HEK293 (cell line): ENCODE measurements at regions not wholly inside any gene's neighbourhood (a gene's known extent, or its start where the extent isn't known, plus 50 kb on each side); places are given as distances from the start of the nearest gene placed in this dataset.

Experiments used
- CTCF ChIA-PET: fragments of 350-600 bp; formaldehyde crosslinking; extraction: SDS; loops from one replicate; lab custom pipeline; 2021; ENCODE audit warnings: antibody characterized with exemption; lab: Yijun Ruan, JAX
- POLR2A ChIA-PET: fragments of 300-600 bp; formaldehyde crosslinking; extraction: SDS; loops from one replicate; lab custom pipeline; 2020; ENCODE audit warnings: antibody characterized with exemption, inconsistent platforms; lab: Yijun Ruan, JAX
- H3K27ac ChIP-seq: fragments of 200-500 bp; sonication (Bioruptor generic); 2 replicates; pipeline ENCODE4 v1.5.1; 2014; ENCODE audit warnings: low read depth, low read length, control low read depth, inconsistent platforms; ENCODE audit errors: extremely low read depth
- H3K36me3 ChIP-seq, 2 experiments: fragments of 200-500 bp in 1 of 2; sonication (Bioruptor generic) in 1 of 2; 1 replicate in 1 of 2; 2 replicates in 1 of 2; pipeline ENCODE4 v1.5.1; 2014 to 2017; ENCODE audit warnings: inconsistent platforms in 2 of 2, low read length in 2 of 2; ENCODE audit not compliant: control insufficient read depth in 2 of 2, insufficient read depth in 1 of 2
- H3K4me1 ChIP-seq: fragments of 200-500 bp; sonication (Bioruptor generic); 2 replicates; pipeline ENCODE4 v1.5.1; 2014; ENCODE audit warnings: mild to moderate bottlenecking, low read length, inconsistent platforms; ENCODE audit not compliant: control insufficient read depth, insufficient read depth
- H3K4me3 ChIP-seq: 2 replicates; pipeline ENCODE4 v1.5.1; 2011; ENCODE audit warnings: low read depth, mild to moderate bottlenecking, control low read depth, low read length, moderate library complexity
- H3K9me3 ChIP-seq: fragments of 200-500 bp; sonication (Bioruptor generic); 2 replicates; pipeline ENCODE4 v1.5.1; 2014; ENCODE audit warnings: low read depth, low read length, inconsistent platforms; ENCODE audit not compliant: control insufficient read depth, insufficient read depth
- EGR2 ChIP-seq: fragments of 450-650 bp; formaldehyde crosslinking; IDR thresholded peaks from 2 replicates; pipeline ENCODE4 v1.5.1; 2016; ENCODE audit warnings: low read depth, missing biosample characterization, missing genetic modification characterization
- HOXC10 ChIP-seq: sonication (generic); formaldehyde crosslinking; IDR thresholded peaks from 2 replicates; pipeline ENCODE4 v1.8.1; 2023; ENCODE audit warnings: mild to moderate bottlenecking, missing genetic modification reagents
- KLF7 ChIP-seq: fragments of 450-650 bp; formaldehyde crosslinking; IDR thresholded peaks from 2 replicates; pipeline ENCODE4 v1.5.1; 2016; ENCODE audit warnings: missing biosample characterization, missing genetic modification characterization, borderline replicate concordance
- MEIS1 ChIP-seq: sonication (generic); formaldehyde crosslinking; IDR thresholded peaks from 2 replicates; pipeline ENCODE4 v1.8.1; 2022; ENCODE audit warnings: missing genetic modification reagents, mild to moderate bottlenecking, borderline replicate concordance
- ZBTB49 ChIP-seq: fragments of 450-650 bp; formaldehyde crosslinking; IDR thresholded peaks from 2 replicates; pipeline ENCODE4 v1.5.1; 2016; ENCODE audit warnings: missing biosample characterization, missing genetic modification characterization, low read depth
- ZEB2 ChIP-seq: fragments of 450-650 bp; formaldehyde crosslinking; IDR thresholded peaks from 2 replicates; pipeline ENCODE4 v1.5.1; 2016; ENCODE audit warnings: missing biosample characterization, missing genetic modification characterization
- ZNF114 ChIP-seq: fragments of 450-650 bp; formaldehyde crosslinking; IDR thresholded peaks from 2 replicates; pipeline ENCODE4 v1.5.0; 2017; ENCODE audit warnings: missing biosample characterization, missing genetic modification characterization
- ZNF132 ChIP-seq: fragments of 450-650 bp; formaldehyde crosslinking; IDR thresholded peaks from 2 replicates; pipeline ENCODE4 v1.5.1; 2017; ENCODE audit warnings: missing biosample characterization, missing genetic modification characterization, borderline replicate concordance
- ZNF174 ChIP-seq: fragments of 450-650 bp; formaldehyde crosslinking; IDR thresholded peaks from 2 replicates; pipeline ENCODE4 v1.5.0; 2017; ENCODE audit warnings: missing biosample characterization, mild to moderate bottlenecking, missing genetic modification characterization
- ZNF175 ChIP-seq: fragments of 450-650 bp; formaldehyde crosslinking; IDR thresholded peaks from 2 replicates; pipeline ENCODE4 v1.5.1; 2016; ENCODE audit warnings: missing biosample characterization, missing genetic modification characterization
- ZNF2 ChIP-seq: fragments of 450-650 bp; formaldehyde crosslinking; IDR thresholded peaks from 2 replicates; pipeline ENCODE4 v1.5.1; 2016; ENCODE audit warnings: missing biosample characterization, missing genetic modification characterization
- ZNF239 ChIP-seq: fragments of 450-650 bp; formaldehyde crosslinking; IDR thresholded peaks from 2 replicates; pipeline ENCODE4 v1.5.1; 2016; ENCODE audit warnings: missing biosample characterization, missing genetic modification characterization
- ZNF266 ChIP-seq: fragments of 450-650 bp; formaldehyde crosslinking; IDR thresholded peaks from 2 replicates; pipeline ENCODE4 v1.5.1; 2016; ENCODE audit warnings: missing biosample characterization, missing genetic modification characterization, low read depth
- ZNF423 ChIP-seq: fragments of 450-650 bp; formaldehyde crosslinking; IDR thresholded peaks from 2 replicates; pipeline ENCODE4 v1.5.1; 2016; ENCODE audit warnings: missing biosample characterization, missing genetic modification characterization
- ZNF473 ChIP-seq: fragments of 450-650 bp; formaldehyde crosslinking; IDR thresholded peaks from 2 replicates; pipeline ENCODE4 v1.5.1; 2017; ENCODE audit warnings: missing biosample characterization, missing genetic modification characterization
- ZNF530 ChIP-seq: fragments of 450-650 bp; formaldehyde crosslinking; IDR thresholded peaks from 2 replicates; pipeline ENCODE4 v1.5.1; 2016; ENCODE audit warnings: low read depth, missing biosample characterization, missing genetic modification characterization
- ZNF596 ChIP-seq: fragments of 450-650 bp; IDR thresholded peaks from 2 replicates; pipeline ENCODE4 v1.5.0; 2018; ENCODE audit warnings: missing biosample characterization, mild to moderate bottlenecking, missing genetic modification characterization, moderate library complexity
- ZNF610 ChIP-seq: fragments of 450-650 bp; formaldehyde crosslinking; IDR thresholded peaks from 2 replicates; pipeline ENCODE4 v1.5.1; 2016; ENCODE audit warnings: missing biosample characterization, missing genetic modification characterization, borderline replicate concordance
- ZNF623 ChIP-seq: fragments of 450-650 bp; formaldehyde crosslinking; IDR thresholded peaks from 2 replicates; pipeline ENCODE4 v1.5.1; 2016; ENCODE audit warnings: missing biosample characterization, missing genetic modification characterization
- ZNF629 ChIP-seq: fragments of 450-650 bp; formaldehyde crosslinking; IDR thresholded peaks from 2 replicates; pipeline ENCODE4 v1.5.1; 2017; ENCODE audit warnings: missing biosample characterization, missing genetic modification characterization
- ZNF677 ChIP-seq: fragments of 450-650 bp; IDR thresholded peaks from 2 replicates; pipeline ENCODE4 v1.5.0; 2018; ENCODE audit warnings: missing biosample characterization, mild to moderate bottlenecking, missing genetic modification characterization, moderate library complexity
- ZNF76 ChIP-seq: fragments of 450-650 bp; formaldehyde crosslinking; IDR thresholded peaks from 2 replicates; pipeline ENCODE4; 2016; ENCODE audit warnings: low read depth, missing biosample characterization, missing genetic modification characterization, borderline replicate concordance
- ZNF768 ChIP-seq: fragments of 450-650 bp; formaldehyde crosslinking; IDR thresholded peaks from 2 replicates; pipeline ENCODE4 v1.5.1; 2018; ENCODE audit warnings: missing biosample characterization, mild to moderate bottlenecking, missing genetic modification characterization
- ZNF777 ChIP-seq: fragments of 450-650 bp; formaldehyde crosslinking; IDR thresholded peaks from 2 replicates; pipeline ENCODE4 v1.5.1; 2017; ENCODE audit warnings: missing biosample characterization, missing genetic modification characterization, borderline replicate concordance
- ZSCAN30 ChIP-seq: fragments of 450-650 bp; IDR thresholded peaks from 2 replicates; pipeline ENCODE4 v1.5.1; 2018; ENCODE audit warnings: missing biosample characterization, mild to moderate bottlenecking, missing genetic modification characterization, moderate library complexity
- TF ChIP-seq, protein P1 (sequence below): fragments of 450-650 bp; formaldehyde crosslinking; IDR thresholded peaks from 2 replicates; pipeline ENCODE4 v1.5.1; 2016; ENCODE audit warnings: missing biosample characterization, missing genetic modification characterization
- TF ChIP-seq, protein P2 (sequence below): fragments of 450-650 bp; formaldehyde crosslinking; IDR thresholded peaks from 2 replicates; pipeline ENCODE4 v1.5.1; 2017; ENCODE audit warnings: missing biosample characterization, missing genetic modification characterization
- TF ChIP-seq, protein P3 (sequence below): fragments of 450-650 bp; formaldehyde crosslinking; IDR thresholded peaks from 2 replicates; pipeline ENCODE4 v1.5.1; 2016; ENCODE audit warnings: missing biosample characterization, missing genetic modification characterization

GRCh38 chr1:30452925-30453324 is 270.5 kb downstream of the MATN1 start:
- no peak for TF ChIP-seq ZNF2
- TF ChIP-seq ZNF175 (tag by site-specific recombination) = no peak
- TF ChIP-seq ZNF473 (tag by site-specific recombination) = no peak
- no peak for TF ChIP-seq ZNF610 (tag by site-specific recombination)
- TF ChIP-seq ZNF629 = no peak
- TF ChIP-seq ZNF266 (tag by site-specific recombination) = no peak
- TF ChIP-seq ZNF530 (tag by site-specific recombination) = no peak
- TF ChIP-seq ZNF239 (tag by site-specific recombination) = no peak
- no peak for TF ChIP-seq ZNF423 (tag by site-specific recombination)
- TF ChIP-seq, protein P1, sequence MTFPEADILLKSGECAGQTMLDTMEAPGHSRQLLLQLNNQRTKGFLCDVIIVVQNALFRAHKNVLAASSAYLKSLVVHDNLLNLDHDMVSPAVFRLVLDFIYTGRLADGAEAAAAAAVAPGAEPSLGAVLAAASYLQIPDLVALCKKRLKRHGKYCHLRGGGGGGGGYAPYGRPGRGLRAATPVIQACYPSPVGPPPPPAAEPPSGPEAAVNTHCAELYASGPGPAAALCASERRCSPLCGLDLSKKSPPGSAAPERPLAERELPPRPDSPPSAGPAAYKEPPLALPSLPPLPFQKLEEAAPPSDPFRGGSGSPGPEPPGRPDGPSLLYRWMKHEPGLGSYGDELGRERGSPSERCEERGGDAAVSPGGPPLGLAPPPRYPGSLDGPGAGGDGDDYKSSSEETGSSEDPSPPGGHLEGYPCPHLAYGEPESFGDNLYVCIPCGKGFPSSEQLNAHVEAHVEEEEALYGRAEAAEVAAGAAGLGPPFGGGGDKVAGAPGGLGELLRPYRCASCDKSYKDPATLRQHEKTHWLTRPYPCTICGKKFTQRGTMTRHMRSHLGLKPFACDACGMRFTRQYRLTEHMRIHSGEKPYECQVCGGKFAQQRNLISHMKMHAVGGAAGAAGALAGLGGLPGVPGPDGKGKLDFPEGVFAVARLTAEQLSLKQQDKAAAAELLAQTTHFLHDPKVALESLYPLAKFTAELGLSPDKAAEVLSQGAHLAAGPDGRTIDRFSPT (tag by site-specific recombination) = no peak
- TF ChIP-seq, all 188 proteins: peak for 0
- Histone ChIP-seq H3K4me3 (no peak overlapping the region), H3K27ac (no peak overlapping the region), H3K4me1 (no peaks in the 10 kb centered on the region), H3K9me3 (no peaks in the 10 kb centered on the region), H3K36me3 (no peaks in the 10 kb centered on the region)
- POLR2A ChIA-PET = no interaction called here
- CTCF ChIA-PET = no interaction called here

- H3K4me1 ChIP-seq = no peaks in the 10 kb centered on the region
- CTCF ChIA-PET = interaction anchor here (0.5 kb wide), 1 partner anchor 126 kb away, joined by 3 read pairs; no protein-coding TSS in a partner anchor
- no peak for TF ChIP-seq ZNF596 (tag by site-specific recombination)
- TF ChIP-seq ZNF768 (tag by site-specific recombination) = no peak
- TF ChIP-seq, protein P2, sequence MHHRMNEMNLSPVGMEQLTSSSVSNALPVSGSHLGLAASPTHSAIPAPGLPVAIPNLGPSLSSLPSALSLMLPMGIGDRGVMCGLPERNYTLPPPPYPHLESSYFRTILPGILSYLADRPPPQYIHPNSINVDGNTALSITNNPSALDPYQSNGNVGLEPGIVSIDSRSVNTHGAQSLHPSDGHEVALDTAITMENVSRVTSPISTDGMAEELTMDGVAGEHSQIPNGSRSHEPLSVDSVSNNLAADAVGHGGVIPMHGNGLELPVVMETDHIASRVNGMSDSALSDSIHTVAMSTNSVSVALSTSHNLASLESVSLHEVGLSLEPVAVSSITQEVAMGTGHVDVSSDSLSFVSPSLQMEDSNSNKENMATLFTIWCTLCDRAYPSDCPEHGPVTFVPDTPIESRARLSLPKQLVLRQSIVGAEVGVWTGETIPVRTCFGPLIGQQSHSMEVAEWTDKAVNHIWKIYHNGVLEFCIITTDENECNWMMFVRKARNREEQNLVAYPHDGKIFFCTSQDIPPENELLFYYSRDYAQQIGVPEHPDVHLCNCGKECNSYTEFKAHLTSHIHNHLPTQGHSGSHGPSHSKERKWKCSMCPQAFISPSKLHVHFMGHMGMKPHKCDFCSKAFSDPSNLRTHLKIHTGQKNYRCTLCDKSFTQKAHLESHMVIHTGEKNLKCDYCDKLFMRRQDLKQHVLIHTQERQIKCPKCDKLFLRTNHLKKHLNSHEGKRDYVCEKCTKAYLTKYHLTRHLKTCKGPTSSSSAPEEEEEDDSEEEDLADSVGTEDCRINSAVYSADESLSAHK (tag by site-specific recombination) = no peak
- no peak for TF ChIP-seq ZNF677 (tag by site-specific recombination)
- TF ChIP-seq ZNF623 = no peak
- TF ChIP-seq ZNF174 (tag by site-specific recombination) = no peak
- TF ChIP-seq MEIS1 = no peak
- no peak for TF ChIP-seq ZEB2 (tag by site-specific recombination)
- TF ChIP-seq ZNF114 = no peak
- TF ChIP-seq EGR2 (tag by site-specific recombination) = no peak
- no peak for TF ChIP-seq ZNF777
- TF ChIP-seq ZNF76 (tag by site-specific recombination) = no peak
- no peak for TF ChIP-seq HOXC10
- TF ChIP-seq ZNF132 = no peak
- TF ChIP-seq, protein P3, sequence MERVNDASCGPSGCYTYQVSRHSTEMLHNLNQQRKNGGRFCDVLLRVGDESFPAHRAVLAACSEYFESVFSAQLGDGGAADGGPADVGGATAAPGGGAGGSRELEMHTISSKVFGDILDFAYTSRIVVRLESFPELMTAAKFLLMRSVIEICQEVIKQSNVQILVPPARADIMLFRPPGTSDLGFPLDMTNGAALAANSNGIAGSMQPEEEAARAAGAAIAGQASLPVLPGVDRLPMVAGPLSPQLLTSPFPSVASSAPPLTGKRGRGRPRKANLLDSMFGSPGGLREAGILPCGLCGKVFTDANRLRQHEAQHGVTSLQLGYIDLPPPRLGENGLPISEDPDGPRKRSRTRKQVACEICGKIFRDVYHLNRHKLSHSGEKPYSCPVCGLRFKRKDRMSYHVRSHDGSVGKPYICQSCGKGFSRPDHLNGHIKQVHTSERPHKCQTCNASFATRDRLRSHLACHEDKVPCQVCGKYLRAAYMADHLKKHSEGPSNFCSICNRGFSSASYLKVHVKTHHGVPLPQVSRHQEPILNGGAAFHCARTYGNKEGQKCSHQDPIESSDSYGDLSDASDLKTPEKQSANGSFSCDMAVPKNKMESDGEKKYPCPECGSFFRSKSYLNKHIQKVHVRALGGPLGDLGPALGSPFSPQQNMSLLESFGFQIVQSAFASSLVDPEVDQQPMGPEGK (tag by site-specific recombination) = no peak
- no peak for TF ChIP-seq KLF7 (tag by site-specific recombination)
- no peak for TF ChIP-seq ZBTB49 (tag by site-specific recombination)
- no peak for TF ChIP-seq ZSCAN30 (tag by site-specific recombination)
- H3K9me3 ChIP-seq = no peaks in the 10 kb centered on the region
- H3K27ac ChIP-seq = no peak overlapping the region
- H3K4me3 ChIP-seq = no peak overlapping the region
- POLR2A ChIA-PET = no interaction called here
- H3K36me3 ChIP-seq = no peaks in the 10 kb centered on the region
These were observed 271.2 kb downstream of the MATN1 start for GRCh38 chr1:30452170-30452569.
